Urinary bladder (tissue), 3 donors: ENCODE measurements at regions not wholly inside any gene's neighbourhood (a gene's known extent, or its start where the extent isn't known, plus 50 kb on each side); places are given as distances from the start of the nearest gene placed in this dataset.

Experiments used
- DNase-seq: peaks from one replicate; pipeline ENCODE4 v3.0.0-alpha.2; 2015; ENCODE audit errors: extremely low spot score
- H3K27ac ChIP-seq: one replicate; pipeline ENCODE4 v1.5.1; 2013; ENCODE audit warnings: low read depth, mild to moderate bottlenecking, moderate library complexity
- H3K36me3 ChIP-seq: one replicate; pipeline ENCODE4 v1.6.1; 2013; ENCODE audit warnings: mild to moderate bottlenecking, moderate library complexity; ENCODE audit not compliant: insufficient read depth
- H3K4me1 ChIP-seq: one replicate; pipeline ENCODE4 v1.6.1; 2013; ENCODE audit warnings: mild to moderate bottlenecking, moderate library complexity; ENCODE audit not compliant: insufficient read depth
- H3K4me3 ChIP-seq: one replicate; pipeline ENCODE4 v1.5.1; 2013; ENCODE audit warnings: low read depth, low read length
- WGBS: extraction: QIAGEN DNeasy Blood & Tissue Kit; methylation state at CpG from one replicate; pipeline ENCODE4 v1.1.7; 2013; 5-methylcytosine and 5-hydroxymethylcytosine counted together
- donor health status: healthy with polysubstance abuse.
- donor health status: healthy.

DNA sequence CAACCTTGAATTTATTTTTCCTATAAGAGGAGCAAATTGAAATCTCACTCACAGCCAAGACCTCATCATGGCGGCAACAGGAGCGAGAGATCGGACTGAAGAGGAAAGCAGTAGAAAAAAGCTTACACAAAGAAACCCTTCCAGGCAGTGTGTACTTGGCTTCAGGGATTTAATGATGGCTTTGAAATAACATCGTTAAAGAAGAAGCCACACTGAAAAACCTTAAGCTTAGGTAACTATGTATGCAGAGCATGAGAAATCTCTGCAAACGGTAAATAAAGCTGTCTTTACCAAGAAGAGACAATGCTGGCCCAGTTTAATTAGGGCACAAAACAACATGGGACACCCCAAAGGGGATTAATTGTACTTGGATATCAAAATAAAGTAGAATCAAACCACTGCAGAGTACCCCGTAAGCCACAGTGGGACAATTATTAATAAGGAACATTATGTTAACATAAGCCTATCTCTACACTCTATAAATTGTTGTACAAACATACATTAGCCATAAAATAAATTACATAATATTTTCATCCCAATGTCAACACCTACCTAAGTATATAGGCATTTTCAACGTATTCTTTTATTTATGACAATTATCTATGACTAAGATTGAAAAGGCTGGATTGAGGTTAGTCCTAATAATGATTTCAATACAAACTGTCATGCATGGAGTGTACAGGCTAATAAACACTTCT lies 360.2 kb upstream of the CHRM3 start:
- WGBS: 80% methylated on average over 7 of the region's 7 CpGs
- H3K27ac ChIP-seq: no peak overlapping the region
- H3K4me1 ChIP-seq: no peaks in the 10 kb centered on the region
- no peak overlapping the region for H3K4me3 ChIP-seq
- no peak for DNase-seq
- no peaks in the 10 kb centered on the region for H3K36me3 ChIP-seq

DNA sequence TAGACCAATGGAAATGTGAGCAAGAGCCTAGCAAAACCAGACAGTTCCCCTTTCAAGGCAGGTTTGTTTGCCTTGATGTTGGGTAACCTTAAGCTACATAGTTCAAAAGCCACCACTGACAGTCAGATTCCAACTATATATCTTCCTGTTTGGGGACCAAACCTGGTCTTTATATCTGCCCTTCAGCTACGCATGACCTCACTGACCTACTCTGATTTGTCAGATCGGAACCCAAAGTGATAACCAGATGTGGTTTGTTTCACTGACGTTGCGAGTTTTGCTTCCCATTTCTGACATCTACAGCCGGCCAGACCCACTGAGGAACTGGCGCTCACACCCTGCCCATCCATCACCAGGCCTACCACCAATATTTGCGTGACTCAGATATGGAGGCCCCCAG lies 361.1 kb upstream of the CHRM3 start:
- H3K27ac ChIP-seq: no peak overlapping the region
- WGBS: 92% methylated on average over 7 of the region's 7 CpGs

DNA sequence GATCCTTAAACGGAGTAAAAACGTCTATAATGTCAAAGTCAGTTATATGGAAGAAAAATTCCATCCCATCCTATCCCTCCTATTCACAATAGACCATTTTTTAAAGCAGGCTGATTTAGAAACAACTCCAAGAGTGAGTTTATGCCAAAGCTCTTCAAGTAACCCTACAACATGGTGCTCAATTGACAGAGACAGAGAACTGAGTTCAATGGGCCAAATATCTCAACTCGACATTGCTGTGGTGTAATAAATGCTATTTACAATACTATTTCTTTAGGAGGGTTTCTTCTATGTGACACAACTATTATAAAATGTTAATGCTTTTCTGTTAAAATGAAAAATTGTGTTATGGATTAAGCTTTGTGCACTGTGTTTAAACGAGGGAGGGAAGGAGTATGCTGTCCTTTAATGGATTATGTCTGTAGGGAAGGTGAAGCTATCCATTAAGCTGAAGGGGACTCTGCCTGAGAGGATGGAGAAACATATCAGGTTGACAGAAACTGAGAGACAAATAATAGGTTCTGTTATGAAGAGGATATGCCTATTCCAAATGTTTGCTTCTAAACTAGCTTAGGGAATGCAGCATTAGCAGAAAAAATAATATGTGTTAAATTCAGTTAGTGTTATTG lies 362.5 kb upstream of the CHRM3 start:
- DNase-seq: no peak
- no peaks in the 10 kb centered on the region for H3K4me1 ChIP-seq
- H3K27ac ChIP-seq: no peak overlapping the region
- H3K36me3 ChIP-seq: no peaks in the 10 kb centered on the region
- H3K4me3 ChIP-seq: no peak overlapping the region
- 57% methylated on average over 4 of the region's 4 CpGs for WGBS

More for the DNA sequence above, 361.1 kb upstream of the CHRM3 start:
- H3K4me3 ChIP-seq: no peak overlapping the region
- H3K36me3 ChIP-seq: no peaks in the 10 kb centered on the region
- no peaks in the 10 kb centered on the region for H3K4me1 ChIP-seq
- DNase-seq: no peak

DNA sequence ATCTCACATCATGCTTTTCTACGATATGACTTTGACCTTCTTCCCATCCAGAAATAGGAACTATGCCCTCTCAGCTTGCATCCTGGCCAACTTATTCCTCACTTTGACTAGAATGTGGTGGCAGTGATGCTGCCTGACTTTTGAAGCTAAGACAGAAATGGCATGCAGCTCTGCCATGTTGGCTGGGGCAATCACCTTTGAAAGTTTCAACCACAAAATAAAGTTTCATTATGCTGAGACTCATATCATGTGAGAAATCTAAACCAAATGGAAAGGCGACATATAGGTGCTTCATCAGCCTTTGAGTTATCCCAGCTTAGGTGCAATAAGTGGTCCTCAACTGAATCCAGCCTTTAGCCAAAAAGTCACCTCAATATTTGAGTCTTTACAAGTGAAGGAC lies 370.0 kb upstream of the CHRM3 start:
- DNase-seq: no peak
- Histone ChIP-seq H3K36me3 (no peaks in the 10 kb centered on the region), H3K4me1 (no peaks in the 10 kb centered on the region), H3K4me3 (no peak overlapping the region), H3K27ac (no peak overlapping the region)
- WGBS: 95% methylated on average over 2 of the region's 2 CpGs

DNA sequence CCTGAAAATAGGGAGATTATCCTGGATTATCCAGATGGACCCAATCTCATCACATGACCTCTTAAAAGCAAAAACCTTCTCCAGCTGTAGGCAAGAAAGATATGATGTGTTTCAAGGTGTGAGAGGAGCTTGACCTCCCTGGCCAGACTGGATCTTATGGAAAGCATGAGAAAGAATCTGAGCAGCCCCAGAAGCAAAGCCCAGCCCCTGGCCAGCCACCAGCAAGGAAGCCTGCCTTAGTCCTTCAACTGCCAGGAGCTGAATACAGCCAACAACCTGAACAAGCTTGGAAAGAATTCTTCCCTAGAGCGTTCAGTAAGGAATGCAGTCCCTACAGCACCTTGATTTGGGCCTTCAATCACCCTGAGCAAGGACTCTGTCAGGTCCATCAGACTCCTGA lies 375.0 kb upstream of the CHRM3 start:
- Histone ChIP-seq H3K4me3 (no peak overlapping the region), H3K27ac (no peak overlapping the region), H3K4me1 (no peaks in the 10 kb centered on the region), H3K36me3 (no peaks in the 10 kb centered on the region)
- WGBS: 65% methylated on average over 1 of the region's 1 CpG
- no peak for DNase-seq

DNA sequence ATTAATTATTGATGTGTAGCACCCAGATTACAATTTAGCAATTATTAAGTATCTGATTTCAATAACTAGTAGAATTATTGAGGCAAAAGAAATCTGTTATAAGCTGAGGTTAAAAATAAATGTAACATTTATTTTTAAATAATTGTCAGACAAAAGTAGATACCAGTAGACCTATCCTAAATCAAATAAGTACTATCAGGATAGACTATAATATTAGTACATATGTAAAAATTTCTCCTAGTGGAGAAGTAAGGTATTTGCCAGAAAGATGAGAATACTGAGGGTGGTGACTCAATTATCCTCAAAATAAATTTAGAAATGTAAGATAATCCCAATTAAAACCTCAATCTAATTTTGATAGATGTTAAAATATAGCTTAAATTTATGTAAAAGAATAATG lies 377.8 kb upstream of the CHRM3 start:
- H3K27ac ChIP-seq: no peak overlapping the region
- DNase-seq: no peak
- no peaks in the 10 kb centered on the region for H3K36me3 ChIP-seq
- H3K4me3 ChIP-seq: no peak overlapping the region
- no peaks in the 10 kb centered on the region for H3K4me1 ChIP-seq

DNA sequence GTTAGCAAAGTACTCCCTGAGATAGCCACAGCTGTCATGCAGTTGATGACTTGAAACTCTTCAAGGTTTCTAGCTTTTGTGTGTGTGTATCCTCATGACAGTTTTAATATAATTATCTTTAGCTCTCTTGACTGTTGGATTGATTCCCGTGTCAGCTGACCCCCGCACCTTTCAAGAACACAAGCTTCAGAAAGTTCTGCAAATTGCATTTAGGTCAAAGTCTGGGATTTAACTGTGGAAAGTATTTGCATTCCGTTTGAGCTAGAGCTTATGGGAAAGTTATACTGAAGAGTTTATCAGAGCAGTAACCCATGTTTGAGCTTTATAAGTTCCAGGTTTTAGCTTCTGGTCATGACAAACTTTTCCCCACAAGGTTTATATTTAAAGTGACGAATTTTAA lies 380.1 kb upstream of the CHRM3 start:
- no peaks in the 10 kb centered on the region for H3K36me3 ChIP-seq
- H3K4me1 ChIP-seq: no peaks in the 10 kb centered on the region
- H3K4me3 ChIP-seq: no peak overlapping the region
- 25% methylated on average over 4 of the region's 4 CpGs for WGBS
- no peak for DNase-seq
- no peak overlapping the region for H3K27ac ChIP-seq

DNA sequence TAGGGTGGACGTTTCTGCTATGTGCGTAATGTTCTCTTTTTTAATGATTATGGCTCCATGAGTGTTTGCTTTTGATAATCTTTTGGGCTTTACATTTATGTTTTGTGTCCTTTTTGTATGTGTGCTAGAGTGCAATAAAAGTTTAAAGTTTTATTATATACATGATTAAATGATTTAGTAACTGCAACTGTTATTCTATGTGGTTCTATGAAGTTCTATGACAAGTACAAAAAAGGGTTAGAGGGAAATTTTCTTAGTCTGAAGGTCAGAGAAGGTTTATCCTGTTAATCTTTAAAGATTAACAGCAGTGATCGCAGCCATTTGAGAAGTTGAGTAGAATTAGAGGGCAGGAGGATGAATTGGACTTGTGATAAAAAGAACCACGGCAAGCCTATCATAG lies 386.4 kb upstream of the CHRM3 start:
- Histone ChIP-seq H3K36me3 (no peaks in the 10 kb centered on the region), H3K4me1 (no peaks in the 10 kb centered on the region), H3K27ac (no peak overlapping the region), H3K4me3 (no peak overlapping the region)
- 37% methylated on average over 4 of the region's 4 CpGs for WGBS
- no peak for DNase-seq

DNA sequence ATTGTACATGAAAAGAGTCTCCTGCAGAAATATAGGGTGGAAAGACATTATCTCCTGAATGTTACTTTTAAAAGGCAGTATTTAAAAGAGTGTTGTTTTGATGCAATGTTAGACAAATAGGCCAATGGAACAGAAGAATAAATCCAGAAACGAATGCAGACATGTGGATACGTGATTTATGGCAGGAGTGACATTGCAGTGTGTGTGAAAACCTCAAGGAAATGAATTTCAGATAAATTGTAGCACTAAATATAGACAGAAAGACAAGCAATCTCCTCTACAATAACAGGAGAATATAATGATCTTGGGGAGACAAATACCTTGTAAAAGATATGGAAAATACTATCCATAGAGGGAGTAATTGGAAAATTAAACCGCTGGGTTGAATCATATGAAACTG lies 387.8 kb upstream of the CHRM3 start:
- no peak overlapping the region for H3K4me3 ChIP-seq
- H3K36me3 ChIP-seq: no peaks in the 10 kb centered on the region
- H3K27ac ChIP-seq: no peak overlapping the region
- no peak for DNase-seq
- 71% methylated on average over 3 of the region's 3 CpGs for WGBS
- H3K4me1 ChIP-seq: no peaks in the 10 kb centered on the region

DNA sequence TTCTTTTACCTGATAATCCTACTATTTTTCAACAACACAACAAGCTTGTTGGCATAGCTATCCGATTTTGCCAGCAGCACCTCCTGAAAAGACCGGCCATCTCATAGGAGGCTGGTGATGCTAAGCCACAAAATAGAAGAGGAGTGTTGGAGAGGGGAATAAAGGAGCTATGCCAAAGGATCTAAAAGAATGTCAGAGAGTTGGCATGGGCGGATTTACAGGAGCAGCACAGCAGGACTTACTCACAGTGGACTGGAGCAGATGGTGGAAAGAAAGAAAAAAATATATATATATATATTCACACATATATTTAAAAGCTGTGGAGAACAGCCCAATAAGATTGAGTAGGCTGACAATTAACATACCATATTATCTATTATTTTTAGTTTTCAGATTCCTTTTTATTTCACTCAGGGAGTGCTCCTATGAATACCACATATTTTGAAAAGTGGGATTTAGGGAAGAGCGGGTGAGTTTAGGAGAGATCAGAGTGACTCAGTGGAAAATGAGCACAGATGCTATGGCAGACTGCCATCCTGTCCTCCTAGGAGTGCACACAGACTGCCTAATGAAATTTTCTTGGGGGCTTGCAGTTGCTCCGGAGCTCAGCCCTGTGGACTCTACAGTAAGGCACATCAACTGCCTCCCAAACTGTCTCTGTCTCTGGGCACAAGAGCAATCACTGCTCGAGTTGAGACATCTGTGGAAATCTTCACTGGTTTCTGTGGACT lies 394.4 kb upstream of the CHRM3 start:
- no peak overlapping the region for H3K4me3 ChIP-seq
- no peak overlapping the region for H3K27ac ChIP-seq
- no peaks in the 10 kb centered on the region for H3K4me1 ChIP-seq
- H3K36me3 ChIP-seq: no peaks in the 10 kb centered on the region
- DNase-seq: no peak
- WGBS: 56% methylated on average over 6 of the region's 6 CpGs

DNA sequence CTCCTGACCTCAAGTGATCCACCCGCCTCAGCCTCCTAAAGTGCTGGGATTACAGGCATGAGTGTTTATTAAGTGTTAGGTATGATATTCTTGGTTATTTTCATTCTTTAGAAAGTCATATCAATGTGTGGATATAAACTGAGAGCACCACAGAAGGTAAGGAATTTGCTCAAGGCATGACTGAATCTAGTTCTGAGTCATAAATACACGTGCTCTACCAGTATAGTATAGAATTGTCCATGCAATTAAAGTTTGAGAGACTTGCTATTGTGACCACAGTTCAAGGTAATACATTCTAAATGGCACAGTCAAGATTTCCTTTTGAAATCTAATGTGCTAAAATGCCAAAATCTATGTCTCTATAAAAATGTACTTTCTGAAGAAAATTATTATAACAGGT lies 401.1 kb upstream of the CHRM3 start:
- 85% methylated on average over 2 of the region's 2 CpGs for WGBS
- no peak for DNase-seq
- no peak overlapping the region for H3K27ac ChIP-seq
- no peak overlapping the region for H3K4me3 ChIP-seq
- no peaks in the 10 kb centered on the region for H3K36me3 ChIP-seq
- H3K4me1 ChIP-seq: no peaks in the 10 kb centered on the region

DNA sequence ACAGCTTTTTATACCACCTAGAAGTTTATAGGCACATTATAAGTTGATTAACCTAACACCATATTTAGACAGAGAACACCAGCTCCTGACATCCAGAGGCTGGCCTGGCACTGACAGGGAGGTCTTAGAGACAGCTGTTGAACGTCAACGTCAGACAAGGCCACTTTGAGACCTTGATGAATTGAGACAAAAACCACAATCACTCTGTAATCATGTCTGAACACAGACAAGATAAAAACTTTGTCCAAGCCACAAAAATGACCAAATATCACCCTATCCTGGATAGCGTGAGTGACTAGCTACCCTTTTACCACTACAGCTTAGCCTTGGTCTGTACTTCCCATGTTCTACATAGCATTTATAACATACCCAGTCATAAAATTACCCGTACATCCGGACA lies 403.6 kb upstream of the CHRM3 start:
- no peak for DNase-seq
- Histone ChIP-seq H3K4me1 (no peaks in the 10 kb centered on the region), H3K4me3 (no peak overlapping the region), H3K27ac (no peak overlapping the region), H3K36me3 (no peaks in the 10 kb centered on the region)
- 56% methylated on average over 5 of the region's 5 CpGs for WGBS

DNA sequence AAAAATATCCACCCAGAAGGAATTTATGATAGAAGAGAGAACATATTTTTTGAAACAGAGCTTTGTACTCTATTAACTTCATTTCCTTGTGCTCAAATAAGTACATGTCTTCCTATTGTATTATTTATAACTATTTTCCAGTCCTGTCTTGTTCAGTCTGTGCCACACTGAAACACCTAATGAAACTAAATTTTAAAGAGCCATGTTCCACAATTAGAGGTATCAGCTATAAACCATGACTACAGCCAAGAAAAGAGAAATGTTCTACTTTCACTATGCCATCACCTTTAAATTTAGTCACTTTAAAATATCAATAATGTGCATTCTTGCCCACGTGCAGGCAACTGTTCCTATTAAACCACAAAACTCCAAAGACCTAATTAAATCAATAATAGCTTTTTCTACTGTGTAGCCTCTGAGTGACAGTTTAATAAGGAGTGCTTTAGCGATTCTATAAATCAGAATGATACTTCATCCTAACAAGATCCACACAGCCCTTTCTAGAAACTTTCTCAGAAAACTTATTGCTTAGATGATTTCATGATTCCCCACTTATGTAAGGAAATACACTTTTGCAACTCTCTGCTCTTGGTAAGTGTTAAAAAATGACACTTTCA lies 404.9 kb upstream of the CHRM3 start:
- no peak overlapping the region for H3K4me3 ChIP-seq
- H3K4me1 ChIP-seq: no peaks in the 10 kb centered on the region
- WGBS: 46% methylated on average over 2 of the region's 2 CpGs
- H3K27ac ChIP-seq: no peak overlapping the region
- DNase-seq: no peak
- H3K36me3 ChIP-seq: no peaks in the 10 kb centered on the region

DNA sequence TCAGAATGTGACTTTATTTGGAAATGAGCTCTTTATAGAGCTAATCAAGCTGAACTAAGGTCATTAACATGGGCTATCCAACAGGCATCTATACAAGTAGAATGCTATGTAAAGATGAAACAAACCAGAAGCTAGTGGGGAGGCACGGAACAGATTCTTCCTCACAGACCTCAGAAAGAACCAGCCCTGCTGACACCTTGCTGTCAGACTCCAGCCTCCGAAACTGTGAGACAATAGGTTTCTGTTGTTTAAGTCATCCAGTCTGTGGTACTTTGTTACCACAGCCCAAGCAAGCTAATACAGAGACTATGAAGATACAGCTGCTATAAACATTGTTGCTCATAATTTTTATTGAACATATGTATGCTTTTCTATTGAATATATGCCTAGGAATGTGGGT lies 406.3 kb upstream of the CHRM3 start:
- DNase-seq: no peak
- H3K36me3 ChIP-seq: no peaks in the 10 kb centered on the region
- H3K4me3 ChIP-seq: no peak overlapping the region
- H3K4me1 ChIP-seq: no peaks in the 10 kb centered on the region
- 84% methylated on average over 2 of the region's 2 CpGs for WGBS
- no peak overlapping the region for H3K27ac ChIP-seq
